Activated CD4-positive, alpha-beta T cell treated with anti-CD3 and anti-CD28 coated beads for 36 hours (primary cell): ENCODE measurements at regions not wholly inside any gene's neighbourhood (a gene's known extent, or its start where the extent isn't known, plus 50 kb on each side); places are given as distances from the start of the nearest gene placed in this dataset.

ENCODE experiments used
- ATAC-seq: fragments of 200-7000 bp; cut with Tn5 transposase; one replicate; pipeline ENCODE4 v1.10.0; 2021; ENCODE audit warnings: mild to moderate bottlenecking, moderate library complexity
- CTCF ChIA-PET: fragments of 350-600 bp; sonication (Branson Sonifier 250); formaldehyde crosslinking; loops from one replicate; lab custom pipeline; 2021; ENCODE audit warnings: antibody characterized with exemption; lab: Charles Lee
- POLR2A ChIA-PET: fragments of 350-600 bp; sonication (Branson Sonifier 250); formaldehyde crosslinking; loops from one replicate; lab custom pipeline; 2021; ENCODE audit warnings: antibody characterized with exemption, inconsistent platforms; lab: Charles Lee
- DNase-seq: peaks from one replicate; pipeline ENCODE4 v3.0.0-alpha.2; 2020
- H3K27ac Mint-ChIP-seq: one replicate; pipeline ENCODE4 v1.8.0; 2021; ENCODE audit warnings: mixed read lengths
- H3K27me3 Mint-ChIP-seq: one replicate; pipeline ENCODE4 v1.8.0; 2021; ENCODE audit warnings: mixed read lengths
- H3K36me3 Mint-ChIP-seq: one replicate; pipeline ENCODE4 v1.8.0; 2021; ENCODE audit warnings: low read depth, mixed read lengths
- H3K4me1 Mint-ChIP-seq: one replicate; pipeline ENCODE4 v1.8.0; 2021; ENCODE audit warnings: mixed read lengths
- H3K4me3 Mint-ChIP-seq: one replicate; pipeline ENCODE4 v1.8.0; 2021; ENCODE audit warnings: mild to moderate bottlenecking, moderate library complexity, mixed read lengths
- H3K9me3 Mint-ChIP-seq: one replicate; pipeline ENCODE4 v1.8.0; 2021; ENCODE audit warnings: low read depth, mixed read lengths
- intact Hi-C, 2 experiments: fragments of 100-400 bp; cut with DNase I in 1 of 2; cut with micrococcal nuclease in 1 of 2; formaldehyde crosslinking; loops; one replicate each; pipeline versions ENCODE4 v1.14.2 to v1.15.1; 2022 to 2024; cut with DNase I, micrococcal nuclease

- CTCF ChIA-PET = interaction anchor here (0.6 kb wide), 1 partner anchor 1381 kb away, joined by 3 read pairs; no protein-coding TSS in a partner anchor
- intact Hi-C loops = no loop called here
- no peak for DNase-seq
- no peaks in the 10 kb centered on the region for H3K36me3 Mint-ChIP-seq
- H3K4me3 Mint-ChIP-seq = no peak overlapping the region
- ATAC-seq = no peak
- H3K27me3 Mint-ChIP-seq = no peaks in the 10 kb centered on the region
- no peaks in the 10 kb centered on the region for H3K4me1 Mint-ChIP-seq
- peaks cover 8% of the 10 kb centered on the region for H3K9me3 Mint-ChIP-seq
- no peak overlapping the region for H3K27ac Mint-ChIP-seq
- POLR2A ChIA-PET = no interaction called here
These were observed 351.7 kb upstream of the CDH7 start for GRCh38 chr18:65399091-65399490.

- POLR2A ChIA-PET = no interaction called here
- ATAC-seq = no peak
These were observed 352.3 kb upstream of the CDH7 start for GRCh38 chr18:65398347-65399075.

DNA sequence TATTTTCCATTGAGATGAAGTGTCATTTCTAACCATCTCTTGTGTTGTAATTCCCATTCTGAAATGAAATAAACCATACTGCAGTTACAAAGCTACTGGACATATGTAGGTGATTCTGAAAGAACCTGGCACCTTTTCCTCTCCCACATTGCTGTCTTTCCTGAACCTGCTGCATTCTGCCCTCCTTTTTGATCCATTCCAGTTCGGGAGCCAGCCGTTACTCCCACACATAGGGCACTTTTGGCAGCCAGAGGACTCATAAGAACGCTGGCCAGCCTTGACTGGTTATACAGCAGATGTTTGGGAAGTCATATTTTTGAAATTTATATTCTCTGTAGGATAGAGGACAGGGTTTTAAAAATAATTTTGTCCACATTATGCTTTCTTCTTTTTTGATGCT, 369.8 kb upstream of the CDH7 start:
- Mint-ChIP-seq H3K4me3 (no peak overlapping the region), H3K4me1 (no peaks in the 10 kb centered on the region), H3K27me3 (no peaks in the 10 kb centered on the region), H3K9me3 (peaks cover 7% of the 10 kb centered on the region), H3K36me3 (no peaks in the 10 kb centered on the region), H3K27ac (no peak overlapping the region)
- ATAC-seq (no peak), DNase-seq (no peak)
- intact Hi-C loops = no loop called here
- ChIA-PET CTCF (no interaction called here), POLR2A (no interaction called here)

More at GRCh38 chr18:65398347-65399075, 352.3 kb upstream of the CDH7 start:
- Mint-ChIP-seq H3K9me3 (peaks cover 8% of the 10 kb centered on the region), H3K36me3 (no peaks in the 10 kb centered on the region), H3K27me3 (no peaks in the 10 kb centered on the region), H3K4me1 (no peaks in the 10 kb centered on the region), H3K4me3 (no peak overlapping the region), H3K27ac (no peak overlapping the region)
- CTCF ChIA-PET = interaction anchor here (0.6 kb wide), 1 partner anchor 1380 kb away, joined by 3 read pairs; no protein-coding TSS in a partner anchor
- no peak for DNase-seq
- intact Hi-C loops = no loop called here

GRCh38 chr18:65380571-65380970, 370.2 kb upstream of the CDH7 start:
- Mint-ChIP-seq H3K4me1 (no peaks in the 10 kb centered on the region), H3K27me3 (no peaks in the 10 kb centered on the region), H3K27ac (no peak overlapping the region), H3K4me3 (no peak overlapping the region), H3K36me3 (no peaks in the 10 kb centered on the region), H3K9me3 (peaks cover 7% of the 10 kb centered on the region)
- ChIA-PET POLR2A (no interaction called here), CTCF (no interaction called here)
- no peak for DNase-seq
- ATAC-seq = no peak
- intact Hi-C loops = no loop called here

GRCh38 chr18:65372904-65373303, 377.9 kb upstream of the CDH7 start:
- H3K27ac Mint-ChIP-seq = no peak overlapping the region
- intact Hi-C loops = no loop called here
- POLR2A ChIA-PET = no interaction called here
- peaks cover 11% of the 10 kb centered on the region for H3K9me3 Mint-ChIP-seq
- DNase-seq = no peak
- no peaks in the 10 kb centered on the region for H3K36me3 Mint-ChIP-seq
- no peaks in the 10 kb centered on the region for H3K27me3 Mint-ChIP-seq
- no peak overlapping the region for H3K4me3 Mint-ChIP-seq
- CTCF ChIA-PET = no interaction called here
- no peaks in the 10 kb centered on the region for H3K4me1 Mint-ChIP-seq
- ATAC-seq = no peak

GRCh38 chr18:65365245-65365980, 385.4 kb upstream of the CDH7 start:
- no peaks in the 10 kb centered on the region for H3K27me3 Mint-ChIP-seq
- H3K4me1 Mint-ChIP-seq = no peaks in the 10 kb centered on the region
- POLR2A ChIA-PET = no interaction called here
- CTCF ChIA-PET = interaction anchor here (0.6 kb wide), 1 partner anchor 30 kb away, joined by 3 read pairs; no protein-coding TSS in a partner anchor
- no peak overlapping the region for H3K4me3 Mint-ChIP-seq
- ATAC-seq = no peak
- no peaks in the 10 kb centered on the region for H3K36me3 Mint-ChIP-seq
- intact Hi-C loops = no loop called here
- peaks cover 2% of the 10 kb centered on the region for H3K9me3 Mint-ChIP-seq
- no peak overlapping the region for H3K27ac Mint-ChIP-seq
- DNase-seq = no peak

- H3K27me3 Mint-ChIP-seq = no peaks in the 10 kb centered on the region
- H3K36me3 Mint-ChIP-seq = no peaks in the 10 kb centered on the region
- intact Hi-C loops = no loop called here
- no peak overlapping the region for H3K27ac Mint-ChIP-seq
- H3K9me3 Mint-ChIP-seq = peaks cover 2% of the 10 kb centered on the region
- CTCF ChIA-PET = no interaction called here
- POLR2A ChIA-PET = no interaction called here
- no peaks in the 10 kb centered on the region for H3K4me1 Mint-ChIP-seq
- no peak for DNase-seq
- H3K4me3 Mint-ChIP-seq = no peak overlapping the region
- no peak for ATAC-seq
These were observed 386.7 kb upstream of the CDH7 start for GRCh38 chr18:65363911-65364632.

DNA sequence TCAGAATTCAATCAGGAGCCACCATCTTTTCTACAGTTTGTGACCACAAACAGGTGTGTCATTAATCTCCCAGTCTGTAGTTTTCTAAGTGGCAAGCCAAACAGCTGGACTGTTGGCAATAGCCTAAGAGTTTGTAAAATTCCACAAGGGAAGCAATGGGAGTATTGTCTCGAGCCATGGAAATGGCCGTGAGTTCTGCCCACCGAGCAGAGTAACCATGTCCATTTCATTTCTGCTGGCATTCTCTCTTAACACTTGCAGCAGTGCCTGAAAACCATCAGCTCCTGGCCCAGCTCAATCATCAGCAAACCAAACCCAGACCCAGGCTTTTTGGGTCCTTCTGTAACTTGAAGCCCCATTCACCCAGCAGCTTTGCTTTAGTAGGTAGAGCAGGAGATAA, 387.8 kb upstream of the CDH7 start:
- ATAC-seq (no peak), DNase-seq (no peak)
- no peaks in the 10 kb centered on the region for H3K36me3 Mint-ChIP-seq
- H3K4me3 Mint-ChIP-seq = no peak overlapping the region
- H3K27ac Mint-ChIP-seq = no peak overlapping the region
- H3K4me1 Mint-ChIP-seq = no peaks in the 10 kb centered on the region
- peaks cover 7% of the 10 kb centered on the region for H3K9me3 Mint-ChIP-seq
- ChIA-PET CTCF (no interaction called here), POLR2A (no interaction called here)
- H3K27me3 Mint-ChIP-seq = no peaks in the 10 kb centered on the region
- intact Hi-C loops = no loop called here

- no peak overlapping the region for H3K4me3 Mint-ChIP-seq
- intact Hi-C loops = no loop called here
- POLR2A ChIA-PET = no interaction called here
- DNase-seq (no peak), ATAC-seq (no peak)
- no peaks in the 10 kb centered on the region for H3K27me3 Mint-ChIP-seq
- H3K27ac Mint-ChIP-seq = no peak overlapping the region
- H3K9me3 Mint-ChIP-seq = peaks cover 9% of the 10 kb centered on the region
- H3K36me3 Mint-ChIP-seq = no peaks in the 10 kb centered on the region
- H3K4me1 Mint-ChIP-seq = no peaks in the 10 kb centered on the region
- CTCF ChIA-PET = no interaction called here
These were observed 391.3 kb upstream of the CDH7 start for GRCh38 chr18:65359479-65359878.

DNA sequence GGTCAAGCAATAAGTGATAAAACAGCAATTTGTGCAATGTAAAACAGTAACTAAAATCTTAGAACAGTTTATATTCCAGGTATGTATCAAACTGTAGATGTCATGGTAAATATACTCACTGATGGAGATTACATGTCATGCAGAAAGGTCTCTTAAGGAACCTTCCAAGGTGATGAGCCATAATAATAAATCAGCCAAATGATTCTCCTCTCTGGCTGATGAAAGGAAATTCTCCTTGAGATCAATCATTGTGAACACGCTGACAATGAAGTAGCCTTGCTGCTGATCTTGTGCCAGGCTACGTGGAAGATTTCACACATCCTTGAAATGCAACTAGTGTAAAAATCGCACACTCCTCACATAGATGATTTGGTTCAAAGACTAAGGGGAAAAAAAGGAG, 392.5 kb upstream of the CDH7 start:
- H3K9me3 Mint-ChIP-seq = peaks cover 10% of the 10 kb centered on the region
- no peak overlapping the region for H3K27ac Mint-ChIP-seq
- intact Hi-C loops = no loop called here
- no peak for DNase-seq
- H3K4me1 Mint-ChIP-seq = no peaks in the 10 kb centered on the region
- H3K4me3 Mint-ChIP-seq = no peak overlapping the region
- H3K27me3 Mint-ChIP-seq = no peaks in the 10 kb centered on the region
- H3K36me3 Mint-ChIP-seq = no peaks in the 10 kb centered on the region
- ChIA-PET CTCF (no interaction called here), POLR2A (no interaction called here)
- ATAC-seq = no peak

GRCh38 chr18:65352186-65352585, 398.6 kb upstream of the CDH7 start:
- ChIA-PET POLR2A (no interaction called here), CTCF (no interaction called here)
- H3K4me3 Mint-ChIP-seq = no peak overlapping the region
- H3K4me1 Mint-ChIP-seq = no peaks in the 10 kb centered on the region
- no peak overlapping the region for H3K27ac Mint-ChIP-seq
- no peaks in the 10 kb centered on the region for H3K27me3 Mint-ChIP-seq
- no peaks in the 10 kb centered on the region for H3K36me3 Mint-ChIP-seq
- intact Hi-C loops = no loop called here
- ATAC-seq = no peak
- peaks cover 3% of the 10 kb centered on the region for H3K9me3 Mint-ChIP-seq
- DNase-seq = no peak
